K562 (cell line): ENCODE measurements at regions not wholly inside any gene's neighbourhood (a gene's known extent, or its start where the extent isn't known, plus 50 kb on each side); places are given as distances from the start of the nearest gene placed in this dataset.

Experiments
- ERF ChIP-seq: fragments of 450-650 bp; formaldehyde crosslinking; IDR thresholded peaks from 2 replicates; pipeline ENCODE4 v1.4.0; 2020; ENCODE audit warnings: mild to moderate bottlenecking, mixed read lengths
- GTF2E2 ChIP-seq: fragments of 200-800 bp; sonication (Bioruptor generic); IDR thresholded peaks from 2 replicates; pipeline ENCODE4 v1.6.1; 2016; ENCODE audit warnings: missing genetic modification characterization, missing compliant biosample characterization
- MAFK ChIP-seq: IDR thresholded peaks from 2 replicates; pipeline ENCODE4 v1.6.1; 2011; ENCODE audit warnings: low read length, improper control_type of control experiment
- MECOM ChIP-seq: fragments of 250-450 bp; sonication (Bioruptor Pico); IDR thresholded peaks from 2 replicates; pipeline ENCODE4 v1.8.0; 2022; ENCODE audit warnings: inconsistent platforms
- RERE ChIP-seq: sonication (generic); formaldehyde crosslinking; IDR thresholded peaks from 2 replicates; pipeline ENCODE4 v1.8.0; 2023; ENCODE audit warnings: missing genetic modification reagents, mild to moderate bottlenecking, borderline replicate concordance
- SMARCB1 ChIP-seq: IDR thresholded peaks from 2 replicates; pipeline ENCODE4 v1.6.1; 2011; ENCODE audit warnings: improper control_type of control experiment, low read depth; ENCODE audit not compliant: insufficient read length
- ZKSCAN1 ChIP-seq: fragments of 150-350 bp; IDR thresholded peaks from 2 replicates; pipeline ENCODE4 v1.6.1; 2016; ENCODE audit warnings: low read depth, low read length
- ZNF384 ChIP-seq: IDR thresholded peaks from 2 replicates; pipeline ENCODE4 v1.6.1; 2012; ENCODE audit warnings: low read depth, low read length, improper control_type of control experiment
- ZNF408 ChIP-seq: fragments of 250-450 bp; sonication (Bioruptor Pico); IDR thresholded peaks from 2 replicates; pipeline ENCODE4 v1.4.0; 2020; ENCODE audit warnings: low read depth, mild to moderate bottlenecking, moderate library complexity
- ZNF444 ChIP-seq: fragments of 250-450 bp; sonication (Bioruptor Pico); IDR thresholded peaks from 2 replicates; pipeline ENCODE4 v1.4.0; 2020; ENCODE audit warnings: mild to moderate bottlenecking, moderate library complexity

GRCh38 chr2:4190548-4190947 lies 487.2 kb downstream of the DCDC2C start (continued):
- TF ChIP-seq RERE (CRISPR knock-in tag) (no peak), ZKSCAN1 (no peak), MECOM (CRISPR knock-in tag) (no peak), SMARCB1 (no peak), ZNF408 (CRISPR knock-in tag) (no peak), ZNF444 (CRISPR knock-in tag) (no peak), ERF (CRISPR knock-in tag) (no peak), ZNF384 (no peak), MAFK (no peak), GTF2E2 (tag) (no peak)
